ENCODE measurements at regions not wholly inside any gene's neighbourhood (a gene's known extent, or its start where the extent isn't known, plus 50 kb on each side); places are given as distances from the start of the nearest gene placed in this dataset.

- no peak for TF ChIP-seq CTCF (IDR thresholded peaks at IDR 0.05; ENCODE audit: insufficient read depth, low read depth, low read length, missing control alignments)
- DNase-seq (ENCODE audit: low read depth) = no peak
- H3K4me3 ChIP-seq (ENCODE audit: low read length) = no peak overlapping the region
Measured at GRCh38 chr2:76427452-76427851, 716.7 kb upstream of the GCFC2 start.

DNA sequence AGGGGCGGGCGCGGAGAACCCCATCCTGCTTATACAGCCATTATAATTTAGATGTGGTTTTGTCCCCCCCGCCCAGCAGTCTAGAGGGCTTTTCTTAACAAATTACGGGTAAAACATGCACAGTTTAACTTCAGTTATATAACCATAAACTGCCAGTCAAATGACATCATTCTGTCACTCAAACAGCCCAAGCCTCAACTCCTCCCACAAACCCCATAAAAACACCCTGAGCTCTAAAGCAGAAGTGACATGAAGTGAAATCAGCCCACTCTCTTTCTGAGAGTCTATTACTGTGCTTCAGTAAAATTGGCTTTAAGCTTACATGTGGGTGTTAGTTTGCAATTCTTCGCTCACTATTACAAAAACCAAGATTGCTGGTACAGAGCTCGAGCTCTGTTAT is 705.1 kb upstream of the GCFC2 start:
- no peak for TF ChIP-seq CTCF (IDR thresholded peaks at IDR 0.05; ENCODE audit: insufficient read depth, low read depth, low read length, missing control alignments)
- no peak for DNase-seq (ENCODE audit: low read depth)
- H3K4me3 ChIP-seq (ENCODE audit: low read length) = no peak overlapping the region

GRCh38 chr2:76413436-76413835 is 702.7 kb upstream of the GCFC2 start:
- TF ChIP-seq CTCF (IDR thresholded peaks at IDR 0.05; ENCODE audit: insufficient read depth, low read depth, low read length, missing control alignments) = no peak
- no peak for DNase-seq (ENCODE audit: low read depth)
- H3K4me3 ChIP-seq (ENCODE audit: low read length) = no peak overlapping the region

DNA sequence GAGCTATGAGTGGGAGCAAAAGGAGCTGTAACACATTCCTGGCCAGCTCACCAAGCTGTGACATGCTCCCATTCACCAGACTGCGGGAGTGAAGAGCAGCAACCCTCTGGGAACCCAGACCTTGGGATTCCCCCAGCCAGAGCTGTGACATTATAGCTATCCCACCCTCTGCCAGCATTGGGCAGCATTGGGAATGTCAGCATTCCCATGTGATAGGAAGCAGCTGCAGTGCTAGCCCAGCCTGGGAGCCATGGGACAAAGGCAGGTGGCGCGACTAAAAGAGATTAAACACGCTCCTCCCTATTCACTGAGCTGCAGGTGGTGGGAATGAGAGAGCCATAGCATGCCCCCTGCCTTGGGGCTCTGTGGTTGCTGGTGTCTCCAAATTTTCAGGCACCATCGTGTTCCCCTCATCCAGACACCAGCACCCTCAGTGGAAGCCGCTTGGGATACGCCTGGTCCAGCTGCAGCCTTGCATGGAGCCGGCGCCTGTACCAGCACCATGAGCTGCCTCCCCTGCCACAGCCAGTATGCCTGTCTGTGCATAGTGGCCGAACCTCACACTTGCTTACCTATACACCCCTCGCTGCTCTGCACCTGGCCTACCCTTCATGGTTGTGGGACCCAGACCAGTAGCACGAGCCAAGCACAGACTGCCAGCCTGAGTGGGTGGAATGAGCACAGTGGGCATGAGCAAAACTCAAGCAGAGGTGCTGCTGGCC is 695.6 kb upstream of the GCFC2 start:
- no peak for TF ChIP-seq CTCF (IDR thresholded peaks at IDR 0.05; ENCODE audit: insufficient read depth, low read depth, low read length, missing control alignments)
- no peak for DNase-seq (ENCODE audit: low read depth)
- H3K4me3 ChIP-seq (ENCODE audit: low read length) = no peak overlapping the region

- no peak for DNase-seq (ENCODE audit: low read depth)
- no peak for TF ChIP-seq CTCF (IDR thresholded peaks at IDR 0.05; ENCODE audit: insufficient read depth, low read depth, low read length, missing control alignments)
- no peak overlapping the region for H3K4me3 ChIP-seq (ENCODE audit: low read length)
Measured at GRCh38 chr2:76393356-76393755, 682.6 kb upstream of the GCFC2 start.

DNA sequence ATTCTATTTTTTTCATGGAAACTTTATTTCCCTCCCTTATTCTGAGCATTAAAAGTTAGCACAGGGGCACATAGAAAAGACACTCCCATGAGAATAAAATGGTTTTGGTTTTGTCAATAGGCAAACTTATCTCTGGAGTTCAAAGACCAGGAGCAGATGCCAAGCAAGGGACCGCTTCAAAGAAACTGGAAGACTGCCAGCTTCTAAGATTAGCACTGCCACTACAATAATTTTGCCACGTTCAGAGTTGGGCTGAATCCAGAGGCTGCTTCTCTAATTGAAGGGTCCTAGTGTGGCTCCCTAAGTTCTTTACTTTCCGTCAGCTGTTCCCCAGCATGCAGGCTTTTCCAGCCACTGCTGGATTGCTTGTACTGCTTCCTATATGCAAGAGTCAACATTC is 681.0 kb upstream of the GCFC2 start:
- no peak for DNase-seq (ENCODE audit: low read depth)
- no peak for TF ChIP-seq CTCF (IDR thresholded peaks at IDR 0.05; ENCODE audit: insufficient read depth, low read depth, low read length, missing control alignments)
- no peak overlapping the region for H3K4me3 ChIP-seq (ENCODE audit: low read length)

- DNase-seq (ENCODE audit: low read depth) = no peak
- TF ChIP-seq CTCF (IDR thresholded peaks at IDR 0.05; ENCODE audit: insufficient read depth, low read depth, low read length, missing control alignments) = no peak
- H3K4me3 ChIP-seq (ENCODE audit: low read length) = no peak overlapping the region
Measured at GRCh38 chr2:76387294-76387693, 676.6 kb upstream of the GCFC2 start.

Measured in epithelial cell of esophagus (primary cell).